Spleen (tissue), 11 donors: ENCODE measurements at regions not wholly inside any gene's neighbourhood (a gene's known extent, or its start where the extent isn't known, plus 50 kb on each side); places are given as distances from the start of the nearest gene placed in this dataset.

Source experiments
- DNase-seq: peaks from one replicate; pipeline ENCODE4 v3.0.0-alpha.2; 2020
- H3K27ac ChIP-seq, 8 donors: fragments of 200-600 bp; sonication (generic) in 7 of 8; 1 replicate in 4 of 8; 2 replicates in 4 of 8; pipeline versions ENCODE4 v1.5.0 to v1.8.0; 2016 to 2021; ENCODE audit warnings: inconsistent platforms in 4 of 8, mild to moderate bottlenecking in 4 of 8, moderate library complexity in 1 of 8
- H3K27me3 ChIP-seq, 7 donors: fragments of 200-600 bp; sonication (generic) in 6 of 7; replicated peaks in 1 of 7; 1 replicate in 4 of 7; 2 replicates in 3 of 7; pipeline versions ENCODE4 v1.5.0 to v1.8.0; 2016 to 2021; ENCODE audit warnings: inconsistent platforms in 3 of 7, mild to moderate bottlenecking in 1 of 7
- H3K36me3 ChIP-seq, 6 donors: fragments of 200-600 bp; sonication (generic) in 5 of 6; 1 replicate in 4 of 6; 2 replicates in 2 of 6; pipeline versions ENCODE4 v1.5.0 to v1.8.0; 2016 to 2021; ENCODE audit warnings: inconsistent platforms in 2 of 6
- H3K4me1 ChIP-seq, 6 donors: fragments of 200-600 bp; sonication (generic) in 5 of 6; 1 replicate in 3 of 6; 2 replicates in 3 of 6; pipeline versions ENCODE4 v1.5.0 to v1.8.0; 2016 to 2021; ENCODE audit warnings: inconsistent platforms in 3 of 6
- H3K4me3 ChIP-seq, 8 donors: fragments of 200-600 bp; sonication (generic) in 7 of 8; 1 replicate in 4 of 8; 2 replicates in 4 of 8; pipeline versions ENCODE4 v1.5.0 to v1.8.0; 2016 to 2021; ENCODE audit warnings: inconsistent platforms in 4 of 8, mild to moderate bottlenecking in 4 of 8, moderate library complexity in 2 of 8
- H3K9me3 ChIP-seq, 8 donors: fragments of 200-600 bp; sonication (generic) in 7 of 8; 1 replicate in 4 of 8; 2 replicates in 4 of 8; pipeline versions ENCODE4 v1.5.0 to v1.8.0; 2016 to 2021; ENCODE audit warnings: inconsistent platforms in 4 of 8
- CTCF ChIP-seq, 11 experiments: fragments of 200-600 bp in 7 of 11; fragments of 450-650 bp in 4 of 11; sonication (generic) in 4 of 11; IDR thresholded peaks in 8 of 11; conservative IDR thresholded peaks in 3 of 11; 1 replicate in 7 of 11; 2 replicates in 4 of 11; pipeline versions ENCODE4 v1.4.0 to v1.8.0; 2016 to 2021; ENCODE audit warnings: antibody characterized with exemption in 11 of 11, inconsistent platforms in 4 of 11, mild to moderate bottlenecking in 1 of 11
- POLR2A ChIP-seq, 3 donors: fragments of 450-650 bp; IDR thresholded peaks; one replicate each; pipeline ENCODE4 v1.5.1; 2017; ENCODE audit warnings: antibody characterized with exemption in 3 of 3, mild to moderate bottlenecking in 1 of 3
- POLR2AphosphoS5 ChIP-seq, 3 donors: sonication (generic); formaldehyde crosslinking; IDR thresholded peaks; one replicate each; pipeline ENCODE4 v1.5.1; 2017; ENCODE audit warnings: antibody characterized with exemption in 3 of 3
- WGBS, 5 donors: extraction: QIAGEN DNeasy Blood & Tissue Kit in 3 of 5; methylation state at CpG; one replicate each; pipeline versions ENCODE4 v1.1.5 to v1.1.7; 2013 to 2018; 5-methylcytosine and 5-hydroxymethylcytosine counted together
- intact Hi-C: fragments of 100-400 bp; cut with DNase I; formaldehyde crosslinking; loops from one replicate; pipeline ENCODE4 v1.15.0; 2023; ENCODE audit warnings: low total_unique reads
- donor health status: healthy with polysubstance abuse.
- donor health status: DM: no; HTN: no; CAD: no; lungs with moderate emphysema.
- donor health status: DM: no; HTN: no; CAD: no.
- donor health status: Bipolar disorder and iron deficiency.
- donor health status: healthy.
- donor health status: DM: no; HTN: no; CAD: no.
- donor health status: DM: yes; HTN: yes; CAD: no.

GRCh38 chr17:77602062-77602746 is 356.3 kb upstream of the TNRC6C start:
- Histone ChIP-seq H3K27ac (no peak overlapping the region), H3K9me3 (no peaks in the 10 kb centered on the region), H3K4me1 (no peaks in the 10 kb centered on the region), H3K27me3 (peaks cover 0 to 9% (median 0%) of the 10 kb centered on the region in 7 donors), H3K4me3 (no peak overlapping the region), H3K36me3 (no peaks in the 10 kb centered on the region)
- intact Hi-C loops: no loop called here
- WGBS, 5 donors: 77 to 88% (median 80%) methylated on average over 11 of the region's 11 CpGs
- no peak for TF ChIP-seq POLR2A (IDR thresholded peaks at IDR 0.05)
- TF ChIP-seq CTCF (IDR thresholded peaks at IDR 0.05 in 8 of 11, conservative IDR thresholded peaks at IDR 0.05 in 3 of 11): no peak
- no peak for TF ChIP-seq POLR2AphosphoS5 (IDR thresholded peaks at IDR 0.05)
- peak; percentile 40 for DNase-seq

- WGBS, 5 donors: 80 to 91% (median 85%) methylated on average over 22 to 24 of the region's 24 CpGs
- Histone ChIP-seq H3K36me3 (no peaks in the 10 kb centered on the region), H3K4me1 (no peaks in the 10 kb centered on the region), H3K27ac (no peak overlapping the region), H3K27me3 (peaks cover 0 to 6% (median 0%) of the 10 kb centered on the region in 7 donors), H3K9me3 (no peaks in the 10 kb centered on the region), H3K4me3 (no peak overlapping the region)
- intact Hi-C loops: no loop called here
- DNase-seq: peak; percentile 47
- no peak for TF ChIP-seq POLR2AphosphoS5 (IDR thresholded peaks at IDR 0.05)
- no peak for TF ChIP-seq CTCF (IDR thresholded peaks at IDR 0.05 in 8 of 11, conservative IDR thresholded peaks at IDR 0.05 in 3 of 11)
- no peak for TF ChIP-seq POLR2A (IDR thresholded peaks at IDR 0.05)
Observed at GRCh38 chr17:77602883-77603640, 355.4 kb upstream of the TNRC6C start.

- intact Hi-C loops: no loop called here
Observed at GRCh38 chr17:77604301-77604972, 354.1 kb upstream of the TNRC6C start.

More at GRCh38 chr17:77604301-77604972, 354.1 kb upstream of the TNRC6C start:
- H3K4me1 ChIP-seq: no peaks in the 10 kb centered on the region
- TF ChIP-seq CTCF (IDR thresholded peaks at IDR 0.05 in 8 of 11, conservative IDR thresholded peaks at IDR 0.05 in 3 of 11) (no peak), POLR2A (IDR thresholded peaks at IDR 0.05) (no peak)
- 86 to 92% (median 88%) methylated on average over 15 of the region's 15 CpGs for WGBS, 5 donors
- no peak overlapping the region for H3K27ac ChIP-seq
- no peaks in the 10 kb centered on the region for H3K36me3 ChIP-seq
- no peak overlapping the region for H3K4me3 ChIP-seq
- H3K27me3 ChIP-seq: peaks cover 0 to 5% (median 0%) of the 10 kb centered on the region in 7 donors
- H3K9me3 ChIP-seq: no peaks in the 10 kb centered on the region
- peak; percentile 21 for DNase-seq
